HG02763 (cell line): ENCODE measurements at regions not wholly inside any gene's neighbourhood (a gene's known extent, or its start where the extent isn't known, plus 50 kb on each side); places are given as distances from the start of the nearest gene placed in this dataset.

Source experiments
- ATAC-seq: cut with Tn5 transposase; IDR thresholded peaks from one replicate; pipeline ENCODE4 v1.9.1; 2021; ENCODE audit warnings: mild to moderate bottlenecking, moderate library complexity; ENCODE audit not compliant: unreplicated experiment

- no peak for ATAC-seq
These were observed 205.9 kb downstream of the IKZF2 start for GRCh38 chr2:212945526-212945925.

- no peak for ATAC-seq
These were observed 208.1 kb downstream of the IKZF2 start for GRCh38 chr2:212943351-212943750.

- ATAC-seq, result no peak
These were observed 210.1 kb downstream of the IKZF2 start for GRCh38 chr2:212941361-212941760.

GRCh38 chr2:212940816-212941215, 210.6 kb downstream of the IKZF2 start:
- no peak for ATAC-seq

- no peak for ATAC-seq
These were observed 211.5 kb downstream of the IKZF2 start for GRCh38 chr2:212939777-212940531.

GRCh38 chr2:212938144-212938793, 213.1 kb downstream of the IKZF2 start:
- ATAC-seq, result no peak

GRCh38 chr2:212936572-212936971, 214.8 kb downstream of the IKZF2 start:
- ATAC-seq, result no peak

GRCh38 chr2:212935752-212936151, 215.7 kb downstream of the IKZF2 start:
- no peak for ATAC-seq

GRCh38 chr2:212931271-212931670, 220.1 kb downstream of the IKZF2 start:
- no peak for ATAC-seq

- ATAC-seq, result no peak
These were observed 220.7 kb downstream of the IKZF2 start for GRCh38 chr2:212930556-212931260.

GRCh38 chr2:212929971-212930370, 221.4 kb downstream of the IKZF2 start:
- no peak for ATAC-seq

- no peak for ATAC-seq
These were observed 222.3 kb downstream of the IKZF2 start for GRCh38 chr2:212929116-212929515.

GRCh38 chr2:212928681-212929080, 222.7 kb downstream of the IKZF2 start:
- ATAC-seq, result no peak

- ATAC-seq, result no peak
These were observed 224.5 kb downstream of the IKZF2 start for GRCh38 chr2:212926940-212927339.

GRCh38 chr2:212923393-212923792, 228.0 kb downstream of the IKZF2 start:
- ATAC-seq, result no peak

- no peak for ATAC-seq
These were observed 228.7 kb downstream of the IKZF2 start for GRCh38 chr2:212922701-212923100.

- ATAC-seq, result no peak
These were observed 229.7 kb downstream of the IKZF2 start for GRCh38 chr2:212921711-212922110.

GRCh38 chr2:212921061-212921460, 230.4 kb downstream of the IKZF2 start:
- ATAC-seq, result no peak

- no peak for ATAC-seq
These were observed 232.2 kb downstream of the IKZF2 start for GRCh38 chr2:212919238-212919637.

- ATAC-seq, result no peak
These were observed 233.1 kb downstream of the IKZF2 start for GRCh38 chr2:212918336-212918735.

GRCh38 chr2:212915121-212915782, 236.2 kb downstream of the IKZF2 start:
- ATAC-seq, result no peak
